Caco-2 (cell line): ENCODE measurements at regions not wholly inside any gene's neighbourhood (a gene's known extent, or its start where the extent isn't known, plus 50 kb on each side); places are given as distances from the start of the nearest gene placed in this dataset.

Experiments
- BruUV-seq: library from RNA; stranded (reverse); fragments of 400-500 nt; replicated peaks from 2 replicates; lab custom pipeline; 2021; lab: Mats Ljungman, UMichigan
- CTCF ChIA-PET: fragments of 300-600 bp; sonication (Branson Sonifier 250); formaldehyde crosslinking; loops from one replicate; lab custom pipeline; 2022; ENCODE audit warnings: antibody characterized with exemption; lab: Charles Lee
- POLR2A ChIA-PET: fragments of 300-600 bp; sonication (Branson Sonifier 250); formaldehyde crosslinking; loops from one replicate; lab custom pipeline; 2022; ENCODE audit warnings: antibody characterized with exemption; lab: Charles Lee
- DNase-seq, 2 experiments: peaks; one replicate each; pipeline versions ENCODE4 v3.0.0 to v3.0.0-alpha.2; 2020 to 2022
- H3K27me3 ChIP-seq: replicated peaks from 2 replicates; pipeline ENCODE4 v1.6.0; 2011; ENCODE audit warnings: low read length; ENCODE audit not compliant: control insufficient read depth, insufficient read depth
- H3K36me3 ChIP-seq: 2 replicates; pipeline ENCODE4 v1.5.1; 2011; ENCODE audit warnings: low read length; ENCODE audit not compliant: control insufficient read depth, insufficient read depth
- H3K4me1 ChIP-seq: fragments of 250-450 bp; sonication (Bioruptor Pico); 2 replicates; pipeline ENCODE4 v1.5.1; 2020; ENCODE audit warnings: mild to moderate bottlenecking
- H3K4me3 ChIP-seq: 2 replicates; pipeline ENCODE4 v1.5.1; 2011; ENCODE audit warnings: low read depth, mild to moderate bottlenecking, control low read depth, low read length
- H3K9me3 ChIP-seq: fragments of 250-450 bp; sonication (Bioruptor Pico); 2 replicates; pipeline ENCODE4 v1.5.1; 2020; ENCODE audit warnings: mild to moderate bottlenecking, moderate library complexity
- H3K27ac Mint-ChIP-seq: one replicate; pipeline ENCODE4 v1.8.0; 2022; ENCODE audit warnings: mixed read lengths; ENCODE audit not compliant: unreplicated experiment
- H3K27me3 Mint-ChIP-seq: one replicate; pipeline ENCODE4 v1.8.0; 2022; ENCODE audit warnings: mixed read lengths; ENCODE audit not compliant: insufficient read depth, unreplicated experiment
- H3K36me3 Mint-ChIP-seq: one replicate; pipeline ENCODE4 v1.8.0; 2022; ENCODE audit warnings: mild to moderate bottlenecking, mixed read lengths; ENCODE audit not compliant: insufficient read depth, unreplicated experiment
- H3K4me1 Mint-ChIP-seq: one replicate; pipeline ENCODE4 v1.8.0; 2022; ENCODE audit warnings: low read depth, mixed read lengths; ENCODE audit not compliant: unreplicated experiment
- H3K4me3 Mint-ChIP-seq: one replicate; pipeline ENCODE4 v1.8.0; 2022; ENCODE audit warnings: mild to moderate bottlenecking, moderate library complexity, mixed read lengths; ENCODE audit not compliant: unreplicated experiment
- H3K9me3 Mint-ChIP-seq: one replicate; pipeline ENCODE4 v1.8.0; 2022; ENCODE audit warnings: mixed read lengths; ENCODE audit not compliant: unreplicated experiment
- CTCF ChIP-seq, 2 experiments: fragments of 200-600 bp in 1 of 2; IDR thresholded peaks; 1 replicate in 1 of 2; 2 replicates in 1 of 2; pipeline versions ENCODE4 v1.5.1 to v1.8.0; 2011 to 2022; ENCODE audit warnings: antibody characterized with exemption in 1 of 2, control low read depth in 1 of 2, inconsistent platforms in 1 of 2, low read depth in 1 of 2, low read length in 1 of 2, mild to moderate bottlenecking in 1 of 2, moderate library complexity in 1 of 2; ENCODE audit not compliant: insufficient read depth in 1 of 2, severe bottlenecking in 1 of 2, unreplicated experiment in 1 of 2
- intact Hi-C: fragments of 100-400 bp; cut with micrococcal nuclease; formaldehyde crosslinking; loops from one replicate; pipeline ENCODE4 v1.10.0; 2022; ENCODE audit not compliant: unreplicated experiment

DNA sequence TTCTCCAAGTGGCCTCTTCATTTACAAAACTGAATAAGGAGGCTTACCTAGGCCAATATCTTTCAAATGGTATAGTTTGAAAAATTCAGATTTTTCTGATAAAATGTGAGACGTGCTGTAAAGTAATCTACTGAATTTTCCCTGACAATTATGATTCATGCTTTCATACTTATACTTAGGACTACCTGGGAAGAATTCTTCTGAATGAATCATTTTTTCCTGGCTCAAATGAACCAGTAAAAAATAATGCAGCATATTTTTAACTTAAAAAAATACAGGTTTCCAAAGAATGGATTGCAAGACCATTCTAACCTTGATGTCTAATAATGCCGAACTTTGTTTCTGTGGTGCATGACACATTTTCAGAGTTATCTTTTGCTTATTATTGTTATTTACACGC is 375.4 kb downstream of the ZNF674 start:
- H3K9me3 ChIP-seq: no peaks in the 10 kb centered on the region
- POLR2A ChIA-PET: no interaction called here
- Mint-ChIP-seq H3K27me3 (no peaks in the 10 kb centered on the region), H3K36me3 (no peaks in the 10 kb centered on the region), H3K4me1 (no peaks in the 10 kb centered on the region), H3K4me3 (no peak overlapping the region), H3K27ac (no peak overlapping the region), H3K9me3 (peaks cover 18% of the 10 kb centered on the region)
- intact Hi-C loops: no loop called here
- CTCF ChIA-PET: no interaction called here
- H3K4me1 ChIP-seq: no peaks in the 10 kb centered on the region
- BruUV-seq: no TSS peak
- no peak for DNase-seq
- TF ChIP-seq CTCF (IDR thresholded peaks at IDR 0.05; ENCODE audit: insufficient read depth in 1 of 2, low read depth in 1 of 2, low read length in 1 of 2, severe bottlenecking in 1 of 2, unreplicated experiment in 1 of 2): no peak
- H3K27me3 ChIP-seq: no peaks in the 10 kb centered on the region
- H3K36me3 ChIP-seq: no peaks in the 10 kb centered on the region
- no peak overlapping the region for H3K4me3 ChIP-seq

GRCh38 chrX:46168254-46168653 is 377.0 kb downstream of the ZNF674 start:
- H3K27ac Mint-ChIP-seq: no peak overlapping the region
- H3K9me3 Mint-ChIP-seq: peaks cover 18% of the 10 kb centered on the region
- intact Hi-C loops: no loop called here
- H3K27me3 Mint-ChIP-seq: no peaks in the 10 kb centered on the region
- Histone ChIP-seq H3K4me1 (no peaks in the 10 kb centered on the region), H3K36me3 (no peaks in the 10 kb centered on the region), H3K4me3 (no peak overlapping the region), H3K27me3 (no peaks in the 10 kb centered on the region), H3K9me3 (no peaks in the 10 kb centered on the region)
- no TSS peak for BruUV-seq
- no peaks in the 10 kb centered on the region for H3K36me3 Mint-ChIP-seq
- no peak for TF ChIP-seq CTCF (IDR thresholded peaks at IDR 0.05; ENCODE audit: insufficient read depth in 1 of 2, low read depth in 1 of 2, low read length in 1 of 2, severe bottlenecking in 1 of 2, unreplicated experiment in 1 of 2)
- no peak overlapping the region for H3K4me3 Mint-ChIP-seq
- DNase-seq: no peak
- ChIA-PET POLR2A (no interaction called here), CTCF (no interaction called here)
- no peaks in the 10 kb centered on the region for H3K4me1 Mint-ChIP-seq

- Mint-ChIP-seq H3K4me1 (no peaks in the 10 kb centered on the region), H3K27ac (no peak overlapping the region), H3K36me3 (no peaks in the 10 kb centered on the region), H3K4me3 (no peak overlapping the region), H3K27me3 (no peaks in the 10 kb centered on the region), H3K9me3 (peaks cover 8% of the 10 kb centered on the region)
- TF ChIP-seq CTCF (IDR thresholded peaks at IDR 0.05; ENCODE audit: insufficient read depth in 1 of 2, low read depth in 1 of 2, low read length in 1 of 2, severe bottlenecking in 1 of 2, unreplicated experiment in 1 of 2): no peak
- no peaks in the 10 kb centered on the region for H3K4me1 ChIP-seq
- H3K4me3 ChIP-seq: no peak overlapping the region
- POLR2A ChIA-PET: no interaction called here
- no peaks in the 10 kb centered on the region for H3K9me3 ChIP-seq
- no peaks in the 10 kb centered on the region for H3K27me3 ChIP-seq
- BruUV-seq: no TSS peak
- CTCF ChIA-PET: no interaction called here
- intact Hi-C loops: no loop called here
- no peak for DNase-seq
- H3K36me3 ChIP-seq: no peaks in the 10 kb centered on the region
Observed at GRCh38 chrX:46165866-46166265, 379.4 kb downstream of the ZNF674 start.
